Stomach (tissue), 8 donors: ENCODE measurements at regions not wholly inside any gene's neighbourhood (a gene's known extent, or its start where the extent isn't known, plus 50 kb on each side); places are given as distances from the start of the nearest gene placed in this dataset.

Experiments
- DNase-seq, 2 donors: peaks; one replicate each; pipeline versions ENCODE4 v3.0.0 to v3.0.0-alpha.2; 2013 to 2019
- H3K27ac ChIP-seq, 5 donors: fragments of 200-600 bp in 4 of 5; sonication (generic) in 4 of 5; one replicate each; pipeline ENCODE4 v1.5.1; 2013 to 2019; ENCODE audit warnings: mild to moderate bottlenecking in 1 of 5, moderate library complexity in 1 of 5
- H3K27me3 ChIP-seq, 3 donors: fragments of 200-600 bp; sonication (generic); one replicate each; pipeline ENCODE4 v1.5.1; 2017 to 2019; ENCODE audit warnings: mixed run types in 1 of 3
- H3K36me3 ChIP-seq, 4 donors: fragments of 200-600 bp; sonication (generic); 1 replicate in 3 of 4; 2 replicates in 1 of 4; pipeline ENCODE4 v1.5.1; 2016 to 2019
- H3K4me1 ChIP-seq, 4 donors: fragments of 200-600 bp; sonication (generic); one replicate each; pipeline ENCODE4 v1.5.1; 2016 to 2019
- H3K4me3 ChIP-seq, 4 donors: fragments of 200-600 bp; sonication (generic) in 3 of 4; one replicate each; pipeline ENCODE4 v1.5.1; 2016 to 2019; ENCODE audit warnings: mild to moderate bottlenecking in 1 of 4
- H3K9me3 ChIP-seq, 4 donors: fragments of 200-600 bp; sonication (generic); one replicate each; pipeline ENCODE4 v1.5.1; 2016 to 2019
- EP300 ChIP-seq: sonication (generic); formaldehyde crosslinking; IDR thresholded peaks from one replicate; pipeline ENCODE4 v1.6.1; 2017; ENCODE audit warnings: antibody characterized with exemption
- POLR2A ChIP-seq, 4 donors: fragments of 450-650 bp; IDR thresholded peaks; one replicate each; pipeline ENCODE4 v1.6.1; 2016; ENCODE audit warnings: antibody characterized with exemption in 4 of 4, control low read depth in 2 of 4, mild to moderate bottlenecking in 1 of 4, moderate library complexity in 1 of 4
- POLR2AphosphoS5 ChIP-seq, 3 donors: sonication (generic); formaldehyde crosslinking; IDR thresholded peaks; one replicate each; pipeline ENCODE4 v1.6.1; 2016; ENCODE audit warnings: antibody characterized with exemption in 3 of 3
- WGBS, 5 donors: extraction: QIAGEN DNeasy Blood & Tissue Kit in 3 of 5; methylation state at CpG; one replicate each; pipeline versions ENCODE4 v1.1.5 to v1.1.7; 2013 to 2018; 5-methylcytosine and 5-hydroxymethylcytosine counted together
- intact Hi-C: fragments of 100-400 bp; cut with DNase I; formaldehyde crosslinking; loops from one replicate; pipeline ENCODE4 v1.15.1; 2023; ENCODE audit warnings: low total_unique reads
- TF ChIP-seq, protein P1 (sequence below), 7 experiments: fragments of 450-650 bp in 4 of 7; fragments of 200-600 bp in 3 of 7; sonication (generic) in 3 of 7; IDR thresholded peaks; one replicate each; pipeline ENCODE4 v1.5.1; 2016 to 2019; ENCODE audit warnings: antibody characterized with exemption in 7 of 7, control low read depth in 2 of 7, mild to moderate bottlenecking in 1 of 7
- donor health status: healthy with polysubstance abuse.
- donor health status: Bipolar disorder and iron deficiency.
- donor health status: healthy.

DNA sequence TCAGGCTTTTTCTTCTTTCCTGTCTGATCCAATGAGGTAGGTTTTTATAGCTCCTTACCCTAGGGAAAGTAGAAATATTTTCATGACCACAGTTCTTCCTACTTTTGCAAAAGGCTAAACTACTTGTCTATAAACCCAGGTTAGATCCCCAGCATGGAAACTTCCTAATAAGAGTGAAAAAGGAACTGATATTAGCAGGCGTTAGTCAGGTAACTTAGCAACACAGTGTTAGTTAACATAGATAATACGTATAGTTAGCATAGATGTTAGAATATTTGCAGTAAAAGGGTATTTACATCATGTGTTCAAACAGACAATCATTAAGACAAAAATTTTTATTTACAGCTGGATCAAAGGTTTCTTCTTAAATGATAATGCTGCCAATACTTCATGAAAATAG, 162.9 kb upstream of the DAB2 start:
- Histone ChIP-seq H3K4me3 (no peak overlapping the region), H3K36me3 (no peaks in the 10 kb centered on the region), H3K9me3 (no peaks in the 10 kb centered on the region), H3K4me1 (no peaks in the 10 kb centered on the region), H3K27me3 (no peaks in the 10 kb centered on the region), H3K27ac (no peak overlapping the region)
- WGBS, 5 donors, result 47 to 76% (median 67%) methylated on average over 2 of the region's 2 CpGs
- intact Hi-C loops, result no loop called here
- TF ChIP-seq POLR2A (IDR thresholded peaks at IDR 0.05), result no peak
- no peak for TF ChIP-seq POLR2AphosphoS5 (IDR thresholded peaks at IDR 0.05)
- TF ChIP-seq, protein P1, sequence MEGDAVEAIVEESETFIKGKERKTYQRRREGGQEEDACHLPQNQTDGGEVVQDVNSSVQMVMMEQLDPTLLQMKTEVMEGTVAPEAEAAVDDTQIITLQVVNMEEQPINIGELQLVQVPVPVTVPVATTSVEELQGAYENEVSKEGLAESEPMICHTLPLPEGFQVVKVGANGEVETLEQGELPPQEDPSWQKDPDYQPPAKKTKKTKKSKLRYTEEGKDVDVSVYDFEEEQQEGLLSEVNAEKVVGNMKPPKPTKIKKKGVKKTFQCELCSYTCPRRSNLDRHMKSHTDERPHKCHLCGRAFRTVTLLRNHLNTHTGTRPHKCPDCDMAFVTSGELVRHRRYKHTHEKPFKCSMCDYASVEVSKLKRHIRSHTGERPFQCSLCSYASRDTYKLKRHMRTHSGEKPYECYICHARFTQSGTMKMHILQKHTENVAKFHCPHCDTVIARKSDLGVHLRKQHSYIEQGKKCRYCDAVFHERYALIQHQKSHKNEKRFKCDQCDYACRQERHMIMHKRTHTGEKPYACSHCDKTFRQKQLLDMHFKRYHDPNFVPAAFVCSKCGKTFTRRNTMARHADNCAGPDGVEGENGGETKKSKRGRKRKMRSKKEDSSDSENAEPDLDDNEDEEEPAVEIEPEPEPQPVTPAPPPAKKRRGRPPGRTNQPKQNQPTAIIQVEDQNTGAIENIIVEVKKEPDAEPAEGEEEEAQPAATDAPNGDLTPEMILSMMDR (IDR thresholded peaks at IDR 0.05), result no peak
- no peak for TF ChIP-seq EP300
- DNase-seq, result no peak

DNA sequence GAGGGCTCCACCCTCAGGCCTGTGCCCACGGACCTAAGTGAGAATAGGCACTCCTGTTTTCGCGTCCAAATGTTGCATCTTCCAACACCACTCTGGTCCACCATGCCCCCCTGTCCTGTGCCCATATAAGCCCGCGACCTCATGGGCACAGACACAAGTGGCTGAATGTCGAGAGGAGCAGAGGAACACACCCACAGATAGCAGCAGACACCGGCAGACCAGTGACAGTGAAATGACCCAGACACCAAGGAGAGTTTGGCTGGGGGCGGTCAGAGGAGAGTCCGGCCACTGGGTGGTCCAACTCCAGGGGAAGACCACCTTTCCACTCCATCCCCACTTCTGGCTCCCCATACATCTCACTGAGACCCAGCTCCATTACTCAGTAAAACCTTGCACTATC, 161.4 kb upstream of the DAB2 start:
- Histone ChIP-seq H3K27ac (no peak overlapping the region), H3K36me3 (no peaks in the 10 kb centered on the region), H3K9me3 (no peaks in the 10 kb centered on the region), H3K27me3 (no peaks in the 10 kb centered on the region), H3K4me3 (no peak overlapping the region), H3K4me1 (peaks cover 0 to 5% (median 0%) of the 10 kb centered on the region in 4 donors)
- intact Hi-C loops, result no loop called here
- WGBS, 5 donors, result 89 to 93% (median 91%) methylated on average over 9 of the region's 9 CpGs
- TF ChIP-seq POLR2A (IDR thresholded peaks at IDR 0.05) (no peak), EP300 (no peak), POLR2AphosphoS5 (IDR thresholded peaks at IDR 0.05) (no peak)
- TF ChIP-seq, protein P1 (IDR thresholded peaks at IDR 0.05), result no peak
- DNase-seq, result no peak

DNA sequence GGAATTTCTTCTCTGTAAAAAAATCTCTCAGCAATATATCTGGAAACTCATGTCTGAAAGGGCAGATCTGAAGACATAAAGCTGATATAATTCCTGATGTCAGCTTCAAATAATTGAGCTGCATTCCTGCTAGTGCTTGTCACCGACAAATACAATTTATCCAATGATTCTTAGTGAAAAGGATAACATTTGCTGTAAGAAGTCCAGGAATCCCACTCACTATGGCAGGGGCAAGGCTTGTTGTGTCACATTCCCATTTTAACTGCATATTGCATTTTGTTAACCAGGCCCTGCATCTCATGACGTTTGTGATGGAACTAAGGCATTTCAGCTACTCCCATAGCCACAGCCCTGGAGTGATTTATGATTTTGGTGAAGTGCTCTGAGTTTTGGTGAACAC, 160.1 kb upstream of the DAB2 start:
- Histone ChIP-seq H3K27me3 (no peaks in the 10 kb centered on the region), H3K4me3 (no peak overlapping the region), H3K4me1 (peaks cover 0 to 10% (median 0%) of the 10 kb centered on the region in 4 donors), H3K36me3 (no peaks in the 10 kb centered on the region), H3K27ac (no peak overlapping the region), H3K9me3 (no peaks in the 10 kb centered on the region)
- intact Hi-C loops, result no loop called here
- DNase-seq, result no peak
- 56 to 74% (median 65%) methylated on average over 2 of the region's 2 CpGs for WGBS, 5 donors
- TF ChIP-seq POLR2AphosphoS5 (IDR thresholded peaks at IDR 0.05), result no peak
- TF ChIP-seq EP300, result no peak
- TF ChIP-seq, protein P1 (IDR thresholded peaks at IDR 0.05), result no peak
- TF ChIP-seq POLR2A (IDR thresholded peaks at IDR 0.05), result no peak

DNA sequence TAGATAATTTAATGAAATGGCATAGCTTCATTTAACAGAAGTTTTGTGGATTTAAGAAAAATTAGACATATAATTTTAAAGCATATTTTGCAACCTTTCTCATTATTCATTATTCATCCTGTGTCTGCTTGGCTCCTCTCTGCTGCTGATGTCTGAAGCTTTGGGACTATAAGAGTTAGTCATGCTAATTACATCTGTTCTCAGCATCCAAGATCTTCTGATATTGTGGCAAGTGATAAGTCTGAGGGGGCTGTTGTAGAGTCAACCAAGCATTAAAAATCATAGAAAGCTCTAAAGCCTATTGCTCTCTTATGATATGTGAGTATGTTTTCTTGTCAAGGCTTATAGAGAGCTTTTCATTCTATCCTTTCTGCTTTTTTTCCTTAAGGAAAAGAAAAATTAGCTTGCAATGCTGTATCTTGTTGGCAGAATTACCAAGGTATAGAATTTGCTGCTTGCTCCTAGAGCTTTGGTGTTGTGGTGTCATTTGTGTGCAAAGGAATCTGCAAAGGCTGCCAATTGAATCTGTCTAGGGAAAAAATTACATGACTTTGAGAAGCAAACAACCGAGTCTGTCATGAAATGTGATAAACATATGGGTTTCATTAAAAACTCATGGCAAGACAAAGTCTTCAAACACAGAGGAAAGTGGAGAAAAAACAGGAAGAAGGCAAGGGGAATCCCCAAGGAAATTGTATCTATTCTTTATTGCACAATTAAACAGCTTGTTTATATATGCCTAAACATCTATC, 156.1 kb upstream of the DAB2 start:
- peak in 1 of 2 donors; percentile 37 for DNase-seq

More for the DNA sequence above, 156.1 kb upstream of the DAB2 start:
- peaks cover 0 to 16% (median 0%) of the 10 kb centered on the region in 4 donors for H3K4me1 ChIP-seq
- no peak overlapping the region for H3K27ac ChIP-seq
- 4 to 18% (median 6%) methylated on average over 1 of the region's 1 CpG for WGBS, 5 donors
- H3K9me3 ChIP-seq, result no peaks in the 10 kb centered on the region
- H3K4me3 ChIP-seq, result no peak overlapping the region
- intact Hi-C loops, result no loop called here
- H3K27me3 ChIP-seq, result no peaks in the 10 kb centered on the region
- H3K36me3 ChIP-seq, result no peaks in the 10 kb centered on the region
- TF ChIP-seq POLR2AphosphoS5 (IDR thresholded peaks at IDR 0.05) (no peak), POLR2A (IDR thresholded peaks at IDR 0.05) (no peak), EP300 (no peak)
- TF ChIP-seq, protein P1 (IDR thresholded peaks at IDR 0.05), result no peak
